IPS-NIHi7 (cell line): ENCODE measurements at regions not wholly inside any gene's neighbourhood (a gene's known extent, or its start where the extent isn't known, plus 50 kb on each side); places are given as distances from the start of the nearest gene placed in this dataset.
"Not testable (repeated sequence)": the region's sequence is repeated elsewhere in the genome, so short reads cannot be mapped to it uniquely, and the experiment has no call there.

Experiments used
- DNase-seq: peaks from one replicate; pipeline ENCODE4 v3.0.0; 2012; ENCODE audit warnings: mixed read lengths; ENCODE audit errors: extremely low spot score

DNA sequence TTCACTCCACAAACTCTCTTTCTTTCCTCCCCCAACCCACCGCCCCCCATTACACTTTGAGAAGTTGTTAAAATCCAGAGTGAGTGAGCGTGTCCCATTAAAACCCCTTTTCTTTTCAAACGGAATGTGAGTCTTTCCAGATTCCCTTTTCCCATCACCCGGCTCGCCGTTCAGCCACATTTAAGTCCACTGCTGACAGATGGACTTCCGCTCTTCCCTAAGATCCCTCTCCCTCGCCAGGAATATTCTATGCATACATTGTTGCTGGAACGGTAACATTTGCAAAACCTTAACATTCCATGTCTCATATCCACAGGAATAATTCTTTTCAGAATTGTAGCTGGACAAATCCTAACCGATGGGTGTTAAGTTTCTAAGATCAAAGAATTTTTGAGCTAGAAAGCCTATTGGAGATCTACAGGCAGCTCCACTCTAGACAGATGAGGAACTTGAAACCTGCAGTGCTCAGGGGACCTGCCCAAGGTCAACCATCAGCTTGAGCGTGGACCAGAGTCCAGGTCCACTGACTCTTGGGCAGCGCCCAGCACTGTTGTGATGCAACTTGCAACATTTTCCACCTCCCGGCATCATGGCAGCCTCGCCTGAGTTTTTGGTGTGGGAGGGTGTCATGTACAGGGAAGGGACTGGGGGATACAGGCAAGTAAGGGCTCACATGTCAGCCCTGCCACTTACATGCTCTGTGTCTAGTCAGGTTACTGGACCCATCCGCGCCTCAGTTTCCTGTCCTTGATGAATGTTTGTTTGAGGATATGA, 500.1 kb downstream of the CCDC171 start:
- DNase-seq: no peak

DNA sequence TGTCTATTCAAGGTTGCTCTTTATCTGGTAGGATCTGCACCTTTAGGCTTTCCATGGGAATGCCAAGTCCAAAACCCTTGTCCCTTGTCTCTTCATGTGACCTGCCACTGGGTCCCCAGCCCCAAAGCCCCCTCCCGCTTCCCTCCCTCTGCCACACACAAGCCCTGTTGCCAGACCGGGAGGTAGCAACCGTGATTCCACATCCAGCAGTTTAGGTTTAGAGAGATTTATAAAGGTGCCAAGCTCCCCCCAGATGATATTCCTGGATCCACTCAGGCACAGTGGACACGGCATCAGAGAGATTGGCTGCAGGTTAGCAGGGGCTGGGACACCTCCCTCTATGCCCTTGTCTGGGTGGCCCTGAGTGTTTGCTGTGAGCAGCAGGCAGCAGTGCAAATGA, 504.7 kb downstream of the CCDC171 start:
- DNase-seq: no peak

DNA sequence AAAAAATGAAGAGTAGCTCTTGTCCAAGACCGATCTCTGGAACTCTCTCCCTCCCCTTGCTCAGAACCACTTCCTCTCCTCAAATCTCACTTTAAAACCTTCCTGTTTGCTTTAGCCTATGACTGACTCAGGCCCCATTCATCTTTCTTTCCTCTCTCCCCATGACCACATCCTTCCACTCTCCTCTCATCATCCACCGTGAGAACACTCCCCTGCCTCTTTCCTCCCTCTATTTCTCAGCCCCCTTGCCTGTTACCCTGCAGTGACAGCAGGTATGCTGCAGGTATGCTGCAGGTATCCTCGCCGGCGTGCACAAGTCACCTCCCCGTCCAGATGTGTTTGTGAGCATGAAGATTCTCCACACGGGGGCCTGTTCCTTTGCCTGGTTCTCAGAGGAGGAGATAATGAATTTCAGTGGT, 505.3 kb downstream of the CCDC171 start:
- DNase-seq: peak; percentile 32

DNA sequence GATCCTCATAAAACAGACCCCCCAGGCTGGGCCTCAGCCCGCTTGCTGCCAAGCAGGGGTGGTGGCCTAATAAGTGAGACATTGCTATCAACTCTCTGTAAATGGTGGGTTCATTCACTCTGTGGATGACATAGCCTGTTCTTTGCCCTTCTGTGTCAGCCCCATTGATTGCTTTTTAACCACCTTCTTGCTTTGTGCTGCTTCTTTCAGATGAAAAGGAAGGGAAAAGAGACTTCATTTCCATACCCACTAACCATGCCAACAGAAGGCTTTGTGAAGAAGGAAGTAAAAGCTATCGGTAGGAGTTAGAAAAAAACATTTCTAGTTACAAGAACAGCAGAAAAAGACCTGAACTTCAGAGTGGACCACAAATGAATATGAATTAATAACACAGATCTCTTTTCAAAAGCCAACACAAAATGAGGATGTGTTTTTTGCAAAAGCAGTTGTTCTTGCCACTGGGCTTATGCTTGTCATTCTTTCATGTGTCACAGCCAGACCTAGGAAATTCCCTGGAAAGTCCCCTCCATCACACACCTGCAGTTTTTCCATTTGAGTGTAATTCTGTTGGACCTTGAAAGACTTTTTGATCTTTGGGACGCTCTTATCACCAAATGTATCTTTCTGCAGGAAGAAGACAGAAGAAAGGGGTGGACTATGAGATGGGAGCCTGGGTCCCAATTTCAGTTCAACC, 507.7 kb downstream of the CCDC171 start:
- DNase-seq: no peak

DNA sequence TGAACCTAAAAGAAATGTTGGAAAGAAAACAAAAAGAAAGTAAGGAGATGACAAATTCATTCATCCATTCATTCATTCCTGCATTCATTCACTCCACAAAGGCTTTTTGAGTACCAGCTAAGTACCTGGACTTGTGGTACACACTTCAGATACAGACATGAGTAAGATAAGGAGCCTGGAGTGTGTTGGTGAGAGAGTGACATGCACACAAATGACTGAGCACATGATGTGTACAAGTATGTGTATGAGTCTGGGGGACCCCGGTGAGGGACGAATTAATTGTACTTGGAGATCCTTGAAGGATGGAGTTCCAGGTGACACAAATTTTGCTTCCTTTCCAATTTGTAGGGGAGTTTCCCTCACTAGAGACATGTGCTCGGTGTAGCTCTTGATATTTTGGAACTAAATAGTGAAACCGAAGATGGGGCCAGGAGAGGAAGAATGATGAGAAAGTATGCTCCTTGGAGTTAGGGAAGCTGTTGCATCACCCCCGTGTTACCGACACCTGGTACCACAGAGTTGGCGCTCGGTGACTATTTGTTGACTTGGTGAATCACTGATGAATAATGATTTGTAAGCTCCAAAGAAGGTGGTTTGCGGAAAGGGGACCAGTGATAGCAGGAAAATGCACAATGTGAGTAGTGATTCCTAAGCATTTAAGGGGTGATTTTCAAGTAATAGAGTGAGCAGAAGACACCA, 509.8 kb downstream of the CCDC171 start:
- no peak for DNase-seq

DNA sequence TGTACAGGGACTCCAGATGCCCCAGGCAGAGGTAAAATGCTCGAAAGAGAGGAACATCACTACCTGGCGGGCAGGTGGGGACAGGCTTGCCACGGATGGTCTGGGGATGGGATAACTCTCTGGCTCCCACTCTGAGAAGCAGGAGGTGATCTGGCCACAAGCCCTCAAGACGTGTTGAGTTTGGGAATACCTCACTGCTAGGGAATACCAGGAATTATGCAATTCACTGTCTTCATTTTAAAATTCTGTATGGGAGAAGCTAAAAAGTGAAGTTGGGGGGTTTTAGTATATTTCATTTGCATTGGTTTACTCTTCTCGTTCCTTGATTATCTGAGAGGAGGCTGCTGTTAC, 510.4 kb downstream of the CCDC171 start:
- DNase-seq: no peak

DNA sequence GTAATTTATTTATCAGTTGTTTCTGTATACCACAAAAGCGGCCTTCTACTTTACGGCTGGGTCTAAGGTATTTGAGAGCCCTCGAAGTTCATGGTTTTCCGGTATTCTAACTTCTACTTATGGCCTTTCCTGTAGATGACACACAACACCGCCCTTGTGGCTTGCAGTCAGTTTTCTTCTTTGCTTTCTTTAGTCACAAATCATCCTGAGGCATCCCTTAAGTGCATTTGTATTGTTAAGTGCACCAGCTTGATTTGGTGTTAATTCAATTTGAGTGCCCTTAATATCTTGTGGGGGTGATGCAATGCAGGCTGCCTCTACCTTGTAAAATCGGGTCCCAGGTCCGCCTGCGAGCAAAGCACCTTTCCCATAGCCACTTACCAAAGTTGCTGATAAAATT, 511.9 kb downstream of the CCDC171 start:
- DNase-seq: no peak

DNA sequence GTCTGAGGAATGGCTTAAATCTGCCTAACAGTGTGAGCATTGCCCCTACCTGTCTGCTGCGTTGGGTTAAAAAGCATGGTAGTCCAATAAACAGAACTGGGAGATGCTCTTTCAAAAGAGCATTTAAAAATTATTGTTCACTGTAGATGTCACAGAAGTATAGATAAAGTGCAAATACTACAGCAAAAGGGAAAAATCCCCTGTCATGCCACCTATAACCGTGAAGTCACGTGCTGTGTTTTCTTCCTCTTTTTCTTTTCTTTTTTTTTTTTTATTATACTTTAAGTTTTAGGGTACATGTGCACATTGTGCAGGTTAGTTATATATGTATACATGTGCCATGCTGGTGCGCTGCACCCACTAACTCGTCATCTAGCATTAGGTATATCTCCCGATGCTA, 513.4 kb downstream of the CCDC171 start:
- not testable (repeated sequence) for DNase-seq

DNA sequence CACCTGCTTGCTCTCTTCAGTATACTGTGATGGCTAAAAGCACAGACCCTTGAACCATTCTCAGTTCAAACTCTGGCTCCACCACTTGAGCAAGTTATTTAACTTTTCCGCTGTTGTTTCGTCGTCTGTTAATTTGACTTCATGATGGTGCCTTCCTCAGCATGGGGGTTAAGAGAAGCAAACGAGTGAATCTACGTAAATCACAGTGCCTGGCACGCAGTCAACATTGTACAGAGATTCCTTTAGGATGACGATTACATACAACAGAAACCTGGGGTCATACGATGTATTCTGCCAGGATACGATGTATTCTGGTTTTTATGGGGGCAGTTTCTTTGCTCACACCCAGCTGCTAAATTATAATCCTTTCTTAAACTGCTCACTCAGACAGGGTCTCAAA, 515.6 kb downstream of the CCDC171 start:
- no peak for DNase-seq

DNA sequence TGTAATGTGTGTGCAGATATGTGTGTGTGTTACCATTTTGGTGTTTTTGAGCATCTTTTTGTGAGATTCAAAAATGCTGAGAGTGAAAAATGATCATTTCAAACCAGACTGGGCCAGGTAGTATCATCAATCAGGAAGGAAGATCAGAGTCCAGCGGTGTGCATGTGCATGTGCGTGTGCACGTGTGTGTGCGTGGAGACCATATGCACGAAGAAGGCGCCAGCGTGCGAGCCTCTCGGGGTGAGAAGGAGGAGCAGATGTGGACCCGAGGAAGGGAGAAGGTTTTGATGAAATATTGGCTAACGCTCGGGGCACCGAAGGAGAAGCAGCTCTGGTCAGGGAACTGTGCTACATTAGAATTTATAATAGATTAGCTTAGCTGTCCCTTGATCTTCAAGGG, 516.4 kb downstream of the CCDC171 start:
- no peak for DNase-seq

DNA sequence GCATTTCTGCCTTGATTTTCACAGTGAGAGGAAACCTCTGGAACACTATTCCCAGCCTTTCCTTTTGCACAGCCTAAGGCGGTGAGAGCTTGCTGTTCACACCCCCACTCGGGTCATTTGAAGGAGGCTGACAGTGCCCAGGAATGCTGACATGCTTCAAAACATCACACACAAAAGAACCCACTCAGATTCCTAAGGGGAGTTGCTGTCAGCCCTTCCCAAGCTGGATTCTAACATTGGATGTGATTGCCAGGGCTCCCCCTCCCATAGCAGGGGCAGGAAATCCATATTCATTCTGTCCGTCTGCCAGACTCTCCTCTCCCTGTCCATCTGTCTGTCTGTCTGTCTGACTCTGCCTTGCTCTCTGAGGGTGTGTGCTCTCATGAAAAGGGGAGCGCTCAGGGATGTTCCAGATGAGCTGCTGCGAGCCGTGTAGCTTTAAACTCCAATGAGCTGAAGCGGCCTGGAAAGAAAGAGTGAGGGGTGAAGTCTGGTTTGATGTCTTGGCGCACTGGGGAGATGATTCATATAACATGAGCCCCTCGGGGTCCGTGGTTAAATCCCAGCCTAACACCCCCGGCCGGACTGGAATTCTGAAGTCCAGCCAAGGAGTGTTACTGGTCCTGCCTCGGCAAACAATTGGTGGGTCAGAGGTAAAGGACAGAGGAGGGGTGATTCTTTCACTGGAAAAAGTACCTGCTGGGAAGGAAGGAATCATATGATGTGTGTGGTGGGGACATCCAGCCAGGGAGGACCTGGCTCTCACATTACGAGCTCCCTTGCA, 517.0 kb downstream of the CCDC171 start:
- no peak for DNase-seq

DNA sequence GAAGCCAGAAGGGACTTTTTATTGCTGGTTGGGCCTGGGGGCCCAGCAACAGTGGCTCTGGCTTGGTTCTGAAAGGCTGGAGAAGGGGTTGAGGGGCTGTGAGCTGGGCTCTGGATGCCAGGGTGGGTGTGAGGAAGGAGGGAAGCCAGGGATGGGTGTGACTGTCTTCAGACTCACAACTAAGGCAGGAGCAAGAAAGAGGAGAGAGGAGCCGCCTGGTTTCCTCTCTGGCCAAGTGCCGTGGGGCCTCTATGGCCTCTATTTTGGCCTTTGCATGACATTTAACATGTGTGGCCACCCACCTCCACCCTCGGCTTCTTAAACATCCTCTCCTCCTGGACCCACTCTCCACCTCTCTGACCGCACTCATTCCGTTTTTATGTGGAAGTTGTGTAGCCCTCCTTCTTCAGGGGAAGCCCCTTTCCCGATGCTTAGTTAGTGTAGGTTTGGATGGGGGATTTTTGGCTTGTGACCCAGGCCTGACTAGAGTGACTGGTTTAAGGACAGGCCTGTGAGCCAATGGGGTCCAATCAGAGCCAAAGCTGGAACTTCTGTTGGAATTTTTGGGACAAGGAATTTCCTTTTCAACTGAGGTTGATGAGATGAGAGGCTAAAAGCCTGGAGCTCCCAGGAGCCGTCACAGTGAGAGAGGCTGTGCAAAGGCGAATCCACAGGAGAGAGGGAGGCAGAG, 517.8 kb downstream of the CCDC171 start:
- no peak for DNase-seq

DNA sequence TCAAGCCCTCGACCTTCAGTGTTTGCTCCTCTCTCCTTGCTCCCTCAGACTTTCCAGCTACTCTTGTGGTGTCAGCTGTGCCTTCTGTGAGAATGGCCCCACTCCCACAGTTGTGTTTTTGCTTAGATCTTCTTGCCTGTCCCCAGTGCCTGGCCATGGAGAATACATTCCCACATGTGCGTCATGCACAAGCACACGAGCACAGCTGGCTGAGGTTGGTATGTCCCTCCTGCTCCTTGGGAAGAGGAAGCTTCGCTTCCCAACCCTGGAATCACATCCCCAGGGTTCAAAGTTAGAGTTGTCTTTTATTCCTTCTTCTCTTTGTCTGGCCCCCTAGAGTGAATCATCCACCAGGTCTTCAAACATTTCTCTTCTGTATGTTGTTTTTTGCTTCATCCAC, 518.6 kb downstream of the CCDC171 start:
- DNase-seq: no peak

DNA sequence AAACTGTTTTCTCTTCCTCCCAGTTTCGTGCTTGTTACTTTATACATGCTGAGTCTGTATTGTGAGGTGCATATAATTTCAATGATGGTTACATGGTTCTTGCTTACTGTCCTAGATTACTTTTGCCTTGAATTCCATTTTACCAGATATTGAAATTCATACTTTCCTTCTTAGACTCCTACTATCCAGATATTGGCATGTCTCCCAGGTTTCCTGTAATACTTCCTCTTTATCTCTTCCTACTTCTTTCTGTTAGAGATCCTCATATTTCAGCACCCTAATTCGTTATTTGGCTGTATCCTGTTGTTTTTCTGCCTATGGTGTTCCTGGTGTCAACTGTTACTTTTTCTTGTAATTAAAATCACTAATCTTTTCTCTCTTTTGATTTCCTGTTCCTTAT, 522.1 kb downstream of the CCDC171 start:
- DNase-seq: no peak

DNA sequence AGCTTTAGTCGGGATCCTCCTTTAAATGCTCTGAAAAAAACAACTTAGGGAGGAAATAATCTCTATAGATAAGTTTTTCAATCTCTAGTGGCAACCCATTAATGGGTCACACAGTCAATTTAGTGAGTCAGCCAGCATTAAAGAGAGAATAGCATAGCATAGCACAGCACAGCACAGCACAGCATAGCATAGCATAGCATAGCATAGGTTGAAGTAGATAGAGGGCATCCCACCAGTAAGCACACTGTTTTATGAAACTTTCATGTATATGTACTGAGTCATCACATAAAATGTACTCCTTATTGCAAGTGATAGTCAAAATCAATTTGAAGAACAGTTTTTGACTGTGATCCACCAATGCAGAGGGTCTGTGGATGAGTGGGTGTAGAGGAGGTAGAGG, 522.9 kb downstream of the CCDC171 start:
- no peak for DNase-seq

DNA sequence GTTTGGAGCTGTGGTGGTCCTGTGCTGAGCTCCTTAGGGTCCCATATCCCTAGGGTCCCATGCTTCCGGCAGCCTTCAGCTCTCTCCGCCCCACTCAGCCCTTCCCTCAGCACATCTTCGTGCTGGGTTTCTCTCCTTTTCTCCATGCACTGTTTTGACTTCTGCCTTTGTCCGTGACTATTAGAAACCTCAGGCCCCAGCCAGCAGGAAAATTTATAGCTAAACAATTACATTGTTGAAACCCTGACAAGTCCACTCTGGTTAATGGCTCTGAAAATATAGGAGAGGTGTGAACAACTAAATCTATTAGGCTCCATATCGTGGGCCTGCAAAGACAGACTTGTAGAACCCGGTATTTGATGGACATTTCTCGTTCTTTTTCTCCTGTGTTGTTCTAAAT, 523.7 kb downstream of the CCDC171 start:
- DNase-seq: no peak

DNA sequence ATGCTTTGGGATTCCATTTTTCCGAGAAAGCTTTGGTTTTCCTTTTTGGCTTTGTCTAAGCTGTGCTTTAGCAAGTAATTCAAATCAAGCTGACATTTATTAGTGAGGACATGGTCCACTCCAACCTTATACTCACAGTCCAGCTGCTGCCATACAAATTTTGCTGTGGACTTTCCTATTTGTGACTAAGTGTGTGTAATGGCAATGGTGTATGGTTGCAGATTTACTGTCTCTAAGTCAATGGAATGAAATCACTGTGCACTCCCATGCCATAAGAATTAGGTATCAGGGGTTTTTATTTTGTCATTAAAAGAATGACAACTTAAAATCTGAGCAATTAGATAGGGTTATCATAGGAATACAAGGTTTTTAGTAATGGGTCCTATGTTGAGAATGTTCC, 530.0 kb downstream of the CCDC171 start:
- no peak for DNase-seq

DNA sequence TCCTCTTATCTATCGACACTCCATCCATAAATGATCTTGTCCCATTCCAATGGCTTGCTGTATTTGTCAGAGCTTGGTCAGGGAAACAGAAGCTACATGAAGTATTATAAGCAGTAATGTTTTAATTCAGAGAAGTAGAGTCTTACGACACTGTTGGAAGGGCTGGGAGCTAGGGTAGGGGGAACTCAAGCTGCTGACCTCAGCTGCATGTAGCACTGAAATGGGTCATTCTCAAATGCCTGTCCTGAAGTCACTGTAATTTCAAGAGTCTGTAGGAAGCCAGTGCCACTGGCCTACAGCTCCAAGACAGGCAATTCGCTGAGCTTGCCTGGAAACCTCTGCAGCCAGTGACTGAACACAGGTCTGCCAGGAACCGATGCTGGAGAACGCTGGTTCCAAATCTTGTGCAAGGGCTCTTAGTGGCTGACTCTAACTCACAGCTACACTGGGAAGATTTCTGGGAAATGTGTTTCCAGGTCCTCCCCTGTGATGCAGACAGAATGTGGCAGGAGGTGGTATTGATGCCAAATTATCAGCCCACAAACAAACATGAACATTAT, 532.4 kb downstream of the CCDC171 start:
- no peak for DNase-seq

DNA sequence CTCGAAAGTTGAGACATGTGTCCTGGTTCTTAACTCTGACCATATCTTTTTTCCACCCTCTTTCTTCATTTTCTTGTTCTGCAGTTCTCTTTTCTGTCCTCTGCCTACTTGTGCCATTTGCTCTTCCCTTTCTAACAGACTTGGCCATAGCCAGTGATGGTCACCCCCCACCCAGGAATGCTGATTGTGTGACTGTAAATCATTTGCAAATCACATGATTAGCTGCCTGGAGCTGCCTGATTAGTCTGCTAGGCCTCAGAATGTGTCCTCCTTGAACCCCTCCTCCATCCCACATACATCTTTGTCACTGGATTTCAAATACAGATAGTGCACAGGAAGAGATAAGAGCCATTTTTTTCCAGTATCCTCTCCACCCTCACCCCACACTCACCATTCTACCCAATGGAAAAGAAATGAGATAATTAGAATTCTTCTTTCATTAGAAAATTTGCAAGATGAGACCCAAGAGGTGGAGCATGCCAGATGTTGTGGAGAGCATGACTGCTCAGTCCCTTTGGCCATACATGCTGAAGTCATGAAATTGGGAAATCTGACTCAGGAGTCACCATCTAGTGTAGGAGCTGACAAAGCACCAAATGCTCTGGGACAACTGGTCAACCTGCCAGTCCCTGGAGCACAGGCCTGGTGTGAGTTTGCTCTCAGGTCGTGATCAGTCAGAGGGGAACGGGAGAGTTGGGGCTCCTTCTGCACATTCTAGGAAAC, 538.2 kb downstream of the CCDC171 start:
- DNase-seq: no peak
